GM21576 (cell line): ENCODE measurements at regions not wholly inside any gene's neighbourhood (a gene's known extent, or its start where the extent isn't known, plus 50 kb on each side); places are given as distances from the start of the nearest gene placed in this dataset.

ENCODE experiments used
- ATAC-seq: cut with Tn5 transposase; IDR thresholded peaks from one replicate; pipeline ENCODE4 v1.9.1; 2021; ENCODE audit warnings: mild to moderate bottlenecking, moderate library complexity; ENCODE audit not compliant: unreplicated experiment

- no peak for ATAC-seq
These were observed 803.0 kb upstream of the KLHL1 start for GRCh38 chr13:70911286-70911685.

DNA sequence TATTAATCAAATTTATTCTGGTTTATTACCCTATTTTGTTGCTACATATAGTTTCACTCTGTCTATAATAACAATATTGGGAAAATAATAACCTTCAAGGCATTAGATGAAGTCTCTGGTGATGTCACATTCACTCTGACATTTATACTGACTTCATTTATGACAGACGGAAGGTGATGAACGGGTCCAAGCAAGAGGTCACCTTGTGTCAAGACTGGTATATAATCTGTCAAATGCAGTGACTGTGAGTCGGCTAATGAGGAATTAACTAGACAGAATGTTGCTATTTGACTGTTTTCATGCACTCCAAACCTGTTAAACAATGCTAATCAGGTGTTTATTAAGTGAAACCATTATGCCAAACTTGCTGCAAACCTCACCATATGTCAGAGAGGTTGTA lies 800.5 kb upstream of the KLHL1 start:
- ATAC-seq = no peak

DNA sequence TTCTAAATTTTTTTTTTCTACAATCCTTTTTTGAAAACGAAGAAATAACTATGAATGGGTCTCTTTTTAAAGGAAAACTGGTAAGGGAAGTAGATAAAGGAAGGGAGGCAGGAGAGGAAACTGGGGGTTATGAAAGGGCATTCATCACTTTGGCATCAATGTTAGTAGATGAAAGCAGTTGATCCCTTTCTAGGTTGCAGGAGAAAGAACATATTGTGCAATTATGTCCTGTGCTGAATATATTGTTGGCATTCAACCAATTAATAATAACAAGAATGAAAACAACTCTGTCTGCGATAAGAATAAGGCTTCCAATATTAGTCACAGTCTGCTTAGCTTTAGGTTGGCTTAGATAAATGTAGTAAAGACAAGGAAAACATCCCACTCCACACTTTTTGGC lies 796.8 kb upstream of the KLHL1 start:
- no peak for ATAC-seq

DNA sequence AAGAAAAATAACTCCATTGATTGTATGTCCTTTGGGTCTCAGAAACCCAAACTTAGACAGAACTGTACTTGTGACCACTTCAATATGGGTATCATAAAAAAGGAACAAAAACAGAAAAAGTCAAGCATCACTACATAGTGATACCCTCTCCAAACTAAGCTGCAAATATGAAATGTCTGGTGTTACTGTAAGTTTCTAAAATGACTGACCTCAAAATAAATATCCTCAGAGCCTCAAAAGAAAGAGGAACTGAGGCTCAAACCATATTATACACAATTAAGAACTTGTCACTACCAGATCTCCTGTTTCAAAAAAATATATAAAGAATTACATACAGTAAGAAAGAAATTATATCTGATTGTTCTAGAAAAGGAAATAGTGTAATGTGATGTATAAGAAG lies 787.9 kb upstream of the KLHL1 start:
- ATAC-seq = no peak

DNA sequence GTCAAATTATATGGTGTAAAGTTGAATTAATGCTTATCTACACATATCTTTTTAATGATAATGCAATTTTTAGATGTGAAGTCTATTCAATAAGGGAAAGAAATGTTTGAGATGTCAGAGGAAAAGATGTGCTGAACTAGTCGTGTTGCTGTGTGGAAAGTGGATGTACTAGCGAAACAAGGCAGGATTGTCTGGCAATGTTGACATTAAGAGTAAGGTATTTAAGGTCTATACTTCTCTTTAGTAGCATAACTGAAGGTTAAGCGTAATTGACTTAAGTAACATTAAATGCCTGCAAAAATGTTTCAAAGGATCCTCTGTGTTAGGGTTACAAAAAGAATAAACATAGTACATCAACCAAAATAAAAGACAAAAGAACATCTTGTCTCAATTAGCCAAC lies 787.3 kb upstream of the KLHL1 start:
- ATAC-seq = no peak

GRCh38 chr13:70894258-70894657 lies 786.0 kb upstream of the KLHL1 start:
- no peak for ATAC-seq

GRCh38 chr13:70893832-70894231 lies 785.6 kb upstream of the KLHL1 start:
- ATAC-seq = no peak

GRCh38 chr13:70890289-70890688 lies 782.0 kb upstream of the KLHL1 start:
- no peak for ATAC-seq

- no peak for ATAC-seq
These were observed 780.9 kb upstream of the KLHL1 start for GRCh38 chr13:70889163-70889562.

GRCh38 chr13:70884196-70884595 lies 775.9 kb upstream of the KLHL1 start:
- ATAC-seq = no peak

DNA sequence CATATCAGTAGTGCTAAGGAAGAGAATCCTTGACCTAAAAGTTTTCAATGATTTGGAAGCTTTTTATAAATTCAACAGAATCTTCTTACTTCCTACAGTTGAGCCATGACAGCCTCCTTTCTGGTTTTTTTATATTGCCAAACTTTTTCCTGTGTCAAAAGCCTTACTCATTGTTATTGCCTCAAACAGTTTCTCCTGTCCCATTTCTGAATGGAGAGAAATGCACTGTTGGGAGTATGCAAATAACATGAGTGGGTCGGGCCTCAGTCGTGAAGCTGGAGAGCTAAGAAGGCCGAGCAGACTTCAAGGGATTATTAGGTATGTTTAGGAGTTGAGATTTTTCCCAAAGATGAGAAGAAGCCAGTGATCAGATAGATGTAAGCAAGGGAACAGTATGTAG lies 766.4 kb upstream of the KLHL1 start:
- ATAC-seq = no peak

DNA sequence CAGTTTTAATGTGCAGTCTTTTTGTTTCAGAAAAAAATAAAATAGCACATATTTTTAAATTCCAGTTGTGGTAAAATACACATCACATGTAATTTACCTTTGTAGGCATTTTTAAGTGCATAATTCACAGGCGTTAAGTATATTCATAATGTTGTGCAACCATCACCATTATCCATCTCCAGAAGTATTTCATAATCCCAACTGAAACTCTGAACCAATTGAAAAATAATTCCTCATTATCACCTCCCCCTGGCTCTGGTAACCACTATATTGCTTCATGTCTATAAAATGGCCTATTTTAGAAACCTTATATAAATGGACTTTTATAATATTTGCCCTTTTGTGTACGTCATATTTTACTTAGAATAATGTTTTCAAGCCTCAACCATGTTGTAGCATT lies 756.5 kb upstream of the KLHL1 start:
- no peak for ATAC-seq

- ATAC-seq = no peak
These were observed 748.5 kb upstream of the KLHL1 start for GRCh38 chr13:70856711-70857110.

DNA sequence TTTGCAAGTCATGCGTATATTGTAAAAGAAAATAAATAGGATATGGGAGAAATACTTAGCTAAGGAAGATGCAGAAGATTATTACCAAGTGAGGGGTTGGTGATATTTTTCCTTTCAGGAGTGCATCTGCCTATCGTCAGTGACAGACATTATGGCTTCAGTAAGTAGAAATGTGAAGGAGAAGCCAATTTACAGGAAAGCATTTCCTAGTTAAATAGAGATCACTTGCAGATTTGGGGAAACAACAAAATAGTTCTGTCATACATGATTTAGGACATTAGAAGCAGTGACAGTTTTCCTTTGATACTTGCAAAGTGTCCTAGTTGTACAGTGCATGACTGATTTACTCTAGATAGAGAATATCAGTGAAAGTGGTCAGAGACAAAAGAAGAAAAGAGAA lies 747.8 kb upstream of the KLHL1 start:
- no peak for ATAC-seq

GRCh38 chr13:70849222-70849621 lies 741.0 kb upstream of the KLHL1 start:
- no peak for ATAC-seq

DNA sequence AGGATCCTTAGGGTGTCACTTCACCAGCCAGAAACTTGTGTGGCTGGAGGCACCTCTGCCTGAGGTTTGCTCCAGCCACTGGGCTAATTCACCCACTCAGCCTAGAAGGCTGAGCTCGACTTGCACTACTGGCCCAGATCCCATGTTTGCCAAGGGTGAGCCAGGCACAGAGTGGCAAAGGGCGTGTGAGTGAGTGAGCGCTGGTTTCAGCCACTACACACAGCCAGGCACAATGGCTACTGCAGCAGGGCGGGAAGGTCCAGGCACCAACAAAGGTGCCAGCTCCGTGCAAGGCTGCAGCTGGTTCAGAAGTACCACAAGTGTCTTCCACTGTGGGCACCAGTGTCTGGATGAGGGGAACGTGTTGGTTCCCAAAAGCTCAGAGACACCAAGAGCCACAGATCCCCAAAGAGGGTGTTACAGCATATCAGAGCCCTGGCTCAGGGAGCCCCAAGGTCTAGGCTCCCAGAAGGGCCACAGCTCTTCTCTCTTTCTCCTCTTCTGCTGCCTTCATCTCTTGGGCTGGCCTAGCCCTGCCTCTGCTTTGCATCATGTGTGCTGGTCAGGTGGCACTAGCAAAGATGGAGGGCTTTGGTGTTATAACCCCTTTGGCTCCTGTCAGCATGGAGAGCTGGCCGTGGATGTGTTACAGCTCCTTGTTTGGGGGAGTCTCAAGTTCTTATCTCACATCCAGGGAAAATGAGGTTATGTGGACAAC lies 736.3 kb upstream of the KLHL1 start:
- ATAC-seq = no peak

- ATAC-seq = no peak
These were observed 733.9 kb upstream of the KLHL1 start for GRCh38 chr13:70842062-70842644.

GRCh38 chr13:70841240-70842061 lies 733.2 kb upstream of the KLHL1 start:
- no peak for ATAC-seq

GRCh38 chr13:70835371-70835770 lies 727.1 kb upstream of the KLHL1 start:
- no peak for ATAC-seq

DNA sequence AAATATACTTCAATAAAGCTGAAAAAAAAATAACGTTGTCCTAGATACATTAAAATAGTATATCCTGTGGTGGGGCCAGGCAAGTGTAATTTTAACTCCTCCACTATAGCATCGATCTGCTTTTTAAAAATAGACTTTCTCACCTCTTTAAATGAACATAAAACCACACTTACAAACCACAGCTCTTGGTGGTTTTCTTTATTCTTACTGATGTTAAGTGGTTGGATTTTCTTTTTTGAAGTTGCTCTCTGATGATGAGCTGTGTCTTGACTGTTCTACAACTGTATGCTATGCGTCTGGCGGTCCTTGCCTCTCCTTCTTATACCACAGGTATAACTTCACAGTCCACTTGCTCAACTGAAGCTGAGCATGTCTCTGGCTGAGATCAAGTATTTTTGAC lies 721.5 kb upstream of the KLHL1 start:
- no peak for ATAC-seq

DNA sequence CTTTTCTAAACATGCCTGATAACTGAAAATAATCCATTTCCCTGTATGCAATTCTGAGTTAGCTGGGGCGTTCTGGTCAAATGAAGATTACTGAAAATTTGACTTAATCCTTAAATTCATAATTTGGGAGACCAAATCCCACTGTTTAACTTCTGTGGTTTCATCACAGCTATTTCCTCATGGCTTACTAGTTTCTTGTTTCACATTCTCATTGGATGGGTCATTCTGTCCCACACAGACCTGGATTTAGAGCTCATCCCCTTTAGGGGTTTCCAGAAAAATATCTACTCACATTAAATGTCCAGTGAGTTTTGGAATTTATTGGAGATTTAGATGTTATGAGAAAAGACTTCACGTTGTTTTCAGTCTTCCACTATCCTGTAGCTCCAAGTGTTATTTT lies 709.3 kb upstream of the KLHL1 start:
- ATAC-seq = no peak

DNA sequence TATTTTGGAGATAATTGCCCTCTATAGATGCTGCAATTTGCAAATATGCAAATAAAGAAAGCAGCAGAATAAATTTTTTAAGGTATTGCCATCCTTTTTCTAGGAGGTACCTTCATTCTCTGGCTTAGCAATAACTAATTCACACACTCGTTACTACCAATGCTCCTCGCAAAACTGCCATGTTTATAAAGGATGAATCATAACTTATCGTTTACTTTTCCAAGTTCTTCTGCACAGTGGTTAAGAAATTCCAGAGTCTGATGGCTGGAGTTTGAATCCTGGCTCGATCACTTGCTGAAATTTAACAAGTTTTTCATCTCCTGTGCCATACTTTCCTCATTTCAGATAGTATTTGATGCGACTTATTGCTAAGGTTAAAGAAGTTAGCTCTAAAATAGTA lies 708.6 kb upstream of the KLHL1 start:
- no peak for ATAC-seq
